Peyer's patch (tissue), 4 donors: ENCODE measurements at regions not wholly inside any gene's neighbourhood (a gene's known extent, or its start where the extent isn't known, plus 50 kb on each side); places are given as distances from the start of the nearest gene placed in this dataset.

Source experiments
- CTCF ChIP-seq, 6 experiments: fragments of 450-650 bp in 4 of 6; fragments of 200-600 bp in 2 of 6; sonication (generic) in 1 of 6; IDR thresholded peaks; one replicate each; pipeline ENCODE4 v1.5.1; 2017 to 2019; ENCODE audit warnings: antibody characterized with exemption in 6 of 6, mild to moderate bottlenecking in 3 of 6, moderate library complexity in 1 of 6
- POLR2A ChIP-seq, 2 donors: fragments of 450-650 bp; IDR thresholded peaks; one replicate each; pipeline ENCODE4 v1.5.1; 2017; ENCODE audit warnings: antibody characterized with exemption in 2 of 2, mild to moderate bottlenecking in 2 of 2, moderate library complexity in 2 of 2

DNA sequence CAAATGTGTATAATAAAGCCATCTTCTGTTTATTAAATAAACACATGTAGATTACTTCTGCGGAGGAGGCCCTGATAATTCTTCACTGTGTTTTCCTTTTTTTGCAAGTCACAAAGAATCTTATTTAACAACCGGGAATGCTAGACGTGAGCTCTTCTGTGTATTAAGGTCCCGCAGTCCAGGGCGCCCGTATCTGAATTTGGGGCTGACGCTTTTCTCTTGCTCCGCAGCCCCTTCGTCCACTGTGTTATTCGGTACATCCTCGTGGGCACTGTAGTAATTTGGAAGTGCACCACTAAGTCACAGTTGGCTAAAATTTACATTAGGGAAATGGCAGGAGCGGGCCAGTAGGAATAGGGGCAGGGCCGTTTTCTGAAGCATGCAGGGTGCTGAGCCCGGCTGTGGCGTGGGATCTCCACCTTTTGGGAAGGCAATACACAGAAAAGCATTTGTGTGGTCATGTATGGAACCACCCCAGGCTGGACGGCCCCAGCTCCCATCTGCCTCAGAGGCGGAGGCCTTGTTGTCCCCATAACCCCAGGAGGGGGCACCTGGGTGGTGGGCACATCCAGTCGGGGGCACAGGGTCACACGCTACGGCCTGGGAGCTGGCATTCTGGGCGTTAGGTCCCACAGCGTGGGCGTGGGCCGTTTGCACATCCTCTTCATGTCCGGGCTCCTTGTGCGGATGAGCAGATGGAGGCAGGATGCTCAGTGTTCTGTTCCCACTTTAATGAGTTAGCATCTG, 258.7 kb upstream of the IRX4 start:
- TF ChIP-seq CTCF (IDR thresholded peaks at IDR 0.05) (no peak), POLR2A (IDR thresholded peaks at IDR 0.05) (no peak)
